T-helper 9 cell (primary cell): ENCODE measurements at regions not wholly inside any gene's neighbourhood (a gene's known extent, or its start where the extent isn't known, plus 50 kb on each side); places are given as distances from the start of the nearest gene placed in this dataset.
"Not testable (repeated sequence)": the region's sequence is repeated elsewhere in the genome, so short reads cannot be mapped to it uniquely, and the experiment has no call there.

Source experiments
- DNase-seq: peaks from one replicate; pipeline ENCODE4 v3.0.0-alpha.2; 2020

DNA sequence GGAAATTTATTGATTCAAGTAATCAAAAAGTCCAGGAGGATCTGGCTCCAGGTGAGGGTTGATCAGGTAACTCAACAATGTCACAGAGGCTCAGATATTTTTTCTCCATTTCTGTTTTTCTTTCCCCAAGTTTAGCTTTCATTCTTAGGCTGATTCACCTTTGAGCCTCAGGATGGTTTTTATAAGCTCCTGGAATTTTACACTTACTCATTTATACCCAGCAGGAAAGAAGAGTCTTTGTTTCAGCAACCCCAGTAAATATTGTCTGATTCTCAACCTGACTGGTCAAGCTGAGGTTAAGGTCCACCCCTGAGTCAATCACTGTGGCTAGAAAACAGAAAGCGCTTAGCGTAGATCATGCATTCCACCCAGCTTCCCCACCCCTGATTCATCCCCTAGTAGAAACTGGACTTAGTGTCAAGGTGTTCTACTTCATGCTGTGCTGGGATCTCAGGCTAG is 500.6 kb downstream of the KIF4B start:
- no peak for DNase-seq

DNA sequence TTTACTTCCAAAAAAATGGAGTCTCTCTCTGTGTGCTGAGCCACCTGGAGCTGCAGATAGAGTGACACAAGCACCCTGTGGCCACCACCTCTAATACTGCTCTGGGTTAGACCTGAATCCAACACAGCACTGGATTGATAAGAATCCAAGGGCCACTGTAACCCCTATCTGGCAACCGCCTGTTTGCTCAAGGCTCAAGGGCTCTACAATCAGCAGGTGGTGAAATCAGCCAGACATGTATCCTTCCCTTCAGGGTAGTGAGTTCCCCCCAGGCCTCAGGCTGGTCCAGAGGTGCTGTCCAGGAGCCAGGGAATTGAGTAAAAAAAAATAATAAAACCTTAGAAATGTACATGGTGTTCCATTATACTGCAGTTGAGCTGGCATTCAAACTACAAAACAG is 509.0 kb downstream of the KIF4B start:
- no peak for DNase-seq

DNA sequence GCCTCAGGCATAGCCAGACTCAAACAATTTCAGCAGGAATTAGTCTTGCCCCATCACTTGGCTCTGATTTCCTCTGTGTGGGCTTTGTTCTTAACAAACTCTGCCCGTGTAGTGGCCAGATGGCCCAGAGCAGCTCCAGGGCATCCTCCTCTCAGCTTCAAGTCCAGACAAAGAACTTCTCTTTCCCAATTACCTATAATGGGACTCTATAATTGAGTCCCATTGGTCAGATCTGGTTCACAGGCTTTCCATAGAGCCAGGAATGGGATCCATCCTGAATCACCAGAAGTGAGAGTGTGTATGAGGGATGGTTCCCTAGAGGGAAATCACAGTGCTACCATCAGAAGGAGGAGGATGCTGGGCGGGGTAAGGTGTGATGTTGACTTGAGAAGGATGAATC is 515.8 kb downstream of the KIF4B start:
- no peak for DNase-seq

DNA sequence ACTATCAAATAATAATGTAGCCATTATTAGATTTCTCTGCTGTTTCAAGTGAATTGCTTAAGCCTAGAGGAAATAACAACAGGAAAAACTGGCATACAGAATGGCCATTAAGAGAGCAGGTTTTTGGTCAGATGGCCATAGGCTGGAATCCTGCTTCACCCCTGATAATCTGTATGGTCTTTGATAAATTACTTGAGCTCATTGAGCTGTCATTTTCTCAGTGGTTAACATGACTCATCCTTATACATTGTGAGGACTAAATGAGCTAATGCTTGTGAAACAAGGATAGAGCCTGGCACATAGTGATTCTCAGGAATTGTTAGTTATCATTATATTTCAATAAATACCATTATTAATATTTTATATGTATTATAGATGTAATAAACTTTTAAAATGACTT is 516.5 kb downstream of the KIF4B start:
- DNase-seq = no peak

DNA sequence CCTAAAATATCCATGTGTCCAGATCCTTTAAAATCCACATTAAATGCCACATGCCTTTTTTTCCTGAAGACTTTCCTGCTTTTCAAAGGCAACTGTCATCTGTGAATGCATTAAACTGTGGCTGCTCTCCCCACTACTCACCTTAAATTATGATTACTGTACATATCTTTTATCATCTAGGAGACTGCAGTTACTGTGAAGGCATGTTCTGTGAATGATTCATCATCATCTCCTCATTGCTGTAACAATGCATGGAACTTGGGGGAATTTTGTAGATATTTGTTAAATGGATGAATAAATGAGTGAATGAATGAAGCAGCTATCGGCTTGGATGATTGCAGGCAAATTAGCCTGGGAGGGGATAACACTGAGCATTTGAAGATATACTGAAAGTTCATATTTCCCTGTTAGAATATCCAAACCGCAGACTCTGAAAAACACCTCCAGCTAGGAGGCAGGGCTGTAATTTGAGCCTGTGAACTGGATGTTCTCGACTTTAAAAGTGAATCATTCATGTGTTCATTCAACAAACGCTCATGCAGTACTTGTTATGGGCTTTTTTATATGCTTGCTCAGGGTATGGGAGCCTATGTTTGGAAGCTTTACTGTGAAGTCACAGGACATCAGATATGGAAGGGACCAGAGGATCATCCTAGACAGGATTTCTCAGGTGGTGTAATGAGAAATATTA is 519.2 kb downstream of the KIF4B start:
- DNase-seq = no peak

DNA sequence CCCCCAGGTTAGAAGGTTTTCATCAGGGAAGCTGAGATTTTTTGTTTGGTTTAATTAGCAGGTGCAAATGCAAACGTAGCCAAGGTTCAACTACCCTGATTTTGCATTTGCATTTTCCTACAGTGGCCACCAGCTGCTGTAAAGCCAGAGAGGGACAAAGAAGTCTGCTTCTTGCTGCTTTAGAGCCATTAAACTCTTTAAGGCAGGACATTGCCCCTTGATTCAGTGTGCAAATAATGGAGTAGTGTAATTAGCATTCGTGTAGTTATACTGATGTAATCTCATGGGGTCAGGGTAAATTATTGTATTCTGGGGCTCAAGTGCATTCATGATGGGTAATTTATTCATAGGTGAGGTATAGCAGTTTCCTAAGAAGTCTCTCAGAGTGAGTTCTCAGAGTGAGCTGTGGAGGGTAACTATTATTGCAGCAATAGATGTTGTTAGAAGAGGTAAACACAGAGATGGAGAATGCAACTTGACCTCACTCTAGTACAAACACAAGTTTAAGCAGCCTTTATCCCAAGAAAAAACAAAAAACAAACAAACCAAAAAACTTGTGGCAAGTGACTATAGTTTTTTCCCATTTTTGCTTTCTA is 526.5 kb downstream of the KIF4B start:
- DNase-seq = no peak

DNA sequence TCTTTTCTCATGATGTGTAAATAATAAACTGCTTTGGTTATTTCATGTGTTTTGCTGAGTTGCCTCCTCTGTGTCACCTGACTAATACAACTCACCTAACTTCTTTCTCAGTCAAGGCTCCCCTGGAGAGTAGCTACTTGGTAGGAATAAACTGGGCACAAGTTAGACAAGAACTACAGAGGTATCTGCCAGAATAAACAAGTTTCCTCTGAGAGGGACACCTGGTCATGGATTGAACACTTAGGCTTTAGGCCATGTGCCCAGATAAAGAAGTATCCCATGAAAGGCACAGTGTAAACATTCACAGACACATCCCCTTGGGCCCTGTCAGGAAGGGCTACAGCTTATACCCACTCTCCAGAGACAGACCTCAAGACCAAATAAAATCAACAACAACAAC is 532.5 kb downstream of the KIF4B start:
- DNase-seq = no peak

DNA sequence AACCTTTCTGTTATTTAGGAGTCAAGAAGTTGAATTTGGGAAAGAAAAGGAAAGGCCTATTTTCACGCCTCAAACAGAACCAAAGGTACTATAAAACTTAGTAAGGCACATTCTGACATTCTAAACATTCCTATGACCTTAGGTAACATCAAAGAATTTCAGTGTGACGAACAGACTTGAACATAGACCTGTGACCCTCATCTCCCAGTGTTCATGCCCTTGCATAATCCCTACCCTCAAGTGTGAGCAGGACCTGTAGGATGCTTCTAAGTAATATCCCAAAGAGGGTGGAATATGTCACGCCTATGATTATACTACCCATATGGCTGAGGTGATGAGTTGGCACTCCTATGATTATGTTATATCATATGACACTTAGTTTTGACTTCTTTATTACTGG is 540.9 kb downstream of the KIF4B start:
- no peak for DNase-seq

DNA sequence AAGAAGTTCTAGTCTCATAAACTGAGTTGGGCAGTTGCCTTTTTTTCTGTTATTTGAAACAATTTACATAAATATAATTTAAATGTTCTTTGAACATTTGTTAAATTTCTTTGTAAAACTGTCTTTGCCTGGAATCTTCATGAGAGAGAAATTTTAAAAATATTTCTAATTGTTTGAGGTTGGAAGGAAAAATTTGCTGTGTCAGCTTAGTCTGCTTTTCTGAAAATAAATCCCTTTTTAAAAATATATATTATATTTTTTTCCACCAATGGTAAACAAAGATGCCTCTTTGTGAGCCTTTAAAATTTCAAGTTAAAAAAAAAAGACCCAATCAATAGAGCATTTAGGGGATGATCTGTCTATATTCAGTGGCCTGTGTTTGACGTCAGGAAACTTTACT is 542.7 kb downstream of the KIF4B start:
- DNase-seq = no peak

DNA sequence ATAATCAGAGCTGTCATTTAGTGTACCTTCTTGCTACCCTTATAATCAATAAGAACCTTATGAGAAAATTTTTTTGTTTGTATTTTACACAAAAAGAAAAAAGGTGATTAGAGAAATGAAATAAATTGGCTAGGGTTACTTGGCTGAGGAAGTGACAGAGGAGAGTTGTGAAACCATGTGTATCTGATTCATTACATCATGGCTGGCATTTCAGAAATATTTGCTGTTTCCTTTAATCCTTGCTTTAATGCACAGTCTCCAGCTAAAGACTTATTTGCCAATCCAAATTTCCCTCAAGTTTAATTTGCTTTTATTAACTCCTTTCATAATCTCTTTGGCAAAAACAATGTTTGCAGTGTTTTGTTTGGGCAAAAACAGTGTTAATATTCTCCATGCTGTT is 543.1 kb downstream of the KIF4B start:
- no peak for DNase-seq

DNA sequence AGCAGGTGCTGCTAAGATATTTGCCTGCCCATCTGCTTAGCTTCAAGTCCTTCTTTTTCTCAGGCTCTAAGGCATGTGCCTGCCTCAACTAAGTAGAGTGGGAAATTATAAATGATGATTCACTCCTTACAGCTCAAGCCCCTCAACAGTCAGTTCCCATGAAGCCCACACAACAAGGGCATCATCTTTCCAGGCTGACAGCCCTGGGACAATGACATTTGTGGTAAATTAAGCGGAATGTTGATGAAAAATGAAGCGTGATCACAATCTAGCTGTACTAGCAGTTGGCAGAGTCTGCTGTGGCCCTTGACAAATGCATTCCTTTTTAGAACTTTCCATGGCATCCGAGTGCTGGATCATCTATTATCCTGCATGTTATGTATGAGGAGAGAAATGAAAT is 548.6 kb downstream of the KIF4B start:
- no peak for DNase-seq

DNA sequence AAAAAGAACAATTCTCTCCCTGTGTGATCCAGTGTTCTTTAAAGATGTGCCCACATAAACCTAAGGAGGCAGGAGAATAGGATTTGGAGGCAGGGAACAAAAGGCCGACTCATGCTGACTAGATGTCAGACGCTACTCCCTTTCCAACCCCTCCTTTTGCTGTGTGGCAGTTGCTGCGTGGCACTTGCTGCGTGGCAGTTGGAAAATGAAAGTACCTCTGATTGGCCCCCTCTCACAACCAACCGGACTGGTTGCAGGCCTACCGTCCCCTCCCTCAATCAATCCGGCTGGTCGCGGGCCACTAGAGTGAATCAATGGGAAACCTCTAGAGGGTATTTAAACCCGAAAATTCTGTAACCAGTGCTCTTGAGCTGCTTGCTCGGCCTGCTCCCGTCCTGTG is 551.0 kb downstream of the KIF4B start:
- no peak for DNase-seq

DNA sequence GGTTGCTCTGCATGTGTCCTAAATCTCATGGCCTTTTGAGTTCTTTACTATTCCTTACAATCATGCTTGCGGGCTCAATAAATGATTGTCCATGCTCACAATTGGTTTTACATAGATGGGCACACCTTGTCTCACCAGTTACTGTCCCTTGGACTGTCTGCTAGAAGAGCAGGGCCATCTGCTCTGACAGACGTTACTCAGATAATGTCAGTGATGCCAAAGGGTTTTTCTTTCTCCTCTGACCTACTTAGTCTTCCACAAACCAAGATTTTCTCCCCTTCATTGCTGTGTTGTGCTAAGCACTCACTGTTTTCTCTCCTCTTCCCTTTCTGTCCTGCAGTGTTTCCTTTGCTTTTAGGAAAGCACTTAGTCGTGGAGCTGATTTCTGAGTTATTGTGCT is 562.3 kb downstream of the KIF4B start:
- no peak for DNase-seq

DNA sequence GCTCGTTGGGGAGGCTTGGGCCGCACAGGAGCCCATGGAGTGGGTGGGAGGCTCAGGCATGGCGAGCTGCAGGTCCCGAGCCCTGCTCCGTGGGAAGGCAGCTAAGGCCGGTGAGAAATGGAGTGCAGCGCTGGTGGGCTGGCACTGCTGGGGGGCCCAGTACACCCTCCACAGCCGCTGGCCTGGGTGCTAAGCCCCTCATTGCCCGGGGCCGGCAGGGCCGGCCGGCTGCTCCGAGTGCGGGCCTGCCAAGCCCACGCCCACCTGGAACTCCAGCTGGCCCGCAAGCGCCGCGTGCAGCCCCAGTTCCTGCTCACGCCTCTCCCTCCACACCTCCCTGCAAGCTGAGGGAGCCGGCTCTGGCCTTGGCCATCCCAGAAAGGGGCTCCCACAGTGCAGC is 573.3 kb downstream of the KIF4B start:
- DNase-seq = not testable (repeated sequence)

DNA sequence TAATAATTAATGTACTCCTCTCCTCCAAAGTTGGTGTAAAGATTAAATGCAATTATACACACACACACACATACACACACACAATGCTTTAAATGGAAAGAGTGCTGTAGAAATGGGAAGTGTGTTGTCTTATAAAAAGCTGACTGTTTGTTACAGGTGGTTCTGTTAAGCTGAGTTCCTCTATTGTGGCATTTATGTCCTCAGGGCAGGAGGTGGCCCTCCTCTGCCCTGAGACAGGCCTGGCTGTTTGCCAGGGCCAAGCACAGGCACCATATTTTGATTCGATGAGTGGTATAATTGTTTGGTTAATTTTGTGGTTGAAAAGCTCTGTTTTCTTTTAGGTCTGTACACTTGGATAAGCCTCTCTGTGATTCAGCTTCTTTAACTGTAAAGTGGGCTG is 573.9 kb downstream of the KIF4B start:
- DNase-seq = no peak

DNA sequence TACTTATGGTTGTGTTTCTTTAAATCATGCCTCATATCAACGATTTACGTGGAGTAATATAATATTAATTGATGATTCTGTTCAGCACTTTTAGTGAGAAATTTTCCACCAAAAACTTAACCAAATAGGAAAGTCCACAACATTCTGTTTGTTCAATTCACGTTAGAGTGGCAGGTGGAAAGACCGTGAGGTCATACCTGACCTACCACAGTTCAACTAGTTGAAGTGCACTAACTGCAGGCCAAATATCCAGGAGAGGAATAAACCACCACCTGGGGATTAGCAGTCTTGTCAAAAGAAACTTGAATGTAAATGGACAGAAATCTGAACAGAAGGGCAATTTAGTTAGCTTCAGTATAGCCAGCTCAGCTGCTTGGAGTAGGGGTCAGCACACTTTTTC is 577.7 kb downstream of the KIF4B start:
- no peak for DNase-seq

DNA sequence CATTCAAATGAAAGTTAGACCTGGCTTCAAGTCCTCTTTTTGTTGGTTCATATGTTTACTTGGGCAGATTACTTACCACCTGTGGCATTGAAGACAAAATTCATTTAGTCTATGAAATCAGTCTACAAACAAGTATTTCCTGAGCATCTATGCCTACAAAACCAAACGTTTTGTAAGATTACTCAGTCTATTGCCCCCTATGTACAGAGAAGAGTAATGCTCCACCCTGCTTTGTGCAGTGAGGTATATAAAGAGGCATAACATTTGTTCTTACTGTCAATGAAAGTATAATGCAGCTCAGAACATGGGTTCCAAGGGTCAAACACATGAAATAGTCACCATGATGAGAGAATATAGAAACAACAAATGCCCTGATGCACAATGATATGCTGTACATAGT is 580.7 kb downstream of the KIF4B start:
- no peak for DNase-seq

DNA sequence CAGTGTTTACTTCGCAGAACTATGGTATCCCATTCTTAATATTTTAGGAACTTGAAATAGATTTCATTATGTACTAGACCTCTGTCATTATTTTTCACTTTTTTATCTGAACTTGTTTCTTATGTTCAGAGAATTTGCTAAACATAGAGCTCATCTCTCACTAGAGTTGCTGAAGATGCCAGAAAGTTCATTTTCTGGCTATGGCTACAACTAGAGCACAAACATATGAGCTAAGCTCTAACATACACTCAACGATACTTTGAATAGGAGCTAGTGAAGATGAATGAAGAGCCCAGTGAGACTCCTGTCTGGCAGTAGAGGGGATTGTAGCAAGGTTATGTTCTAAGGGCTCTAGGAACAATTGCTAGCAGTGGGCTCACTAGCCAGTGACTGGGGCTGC is 582.2 kb downstream of the KIF4B start:
- no peak for DNase-seq

DNA sequence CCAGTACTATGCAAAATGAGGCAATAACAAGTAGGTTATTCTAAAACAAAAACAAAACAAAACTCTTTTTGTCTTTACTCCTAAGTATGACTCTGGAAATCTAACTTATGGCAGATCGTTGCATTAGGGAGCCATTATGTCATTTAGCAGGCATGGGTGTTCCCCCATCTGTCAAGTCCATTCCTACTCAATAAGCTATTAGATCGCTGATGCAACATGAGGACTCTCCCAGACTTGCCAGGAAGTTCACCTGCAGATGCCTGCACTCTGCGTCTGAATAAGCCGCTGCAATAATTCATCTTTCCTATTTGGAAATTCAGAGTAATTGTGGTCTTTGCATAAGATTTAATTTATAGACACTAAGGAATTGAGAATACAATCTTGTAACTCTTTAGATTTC is 585.0 kb downstream of the KIF4B start:
- no peak for DNase-seq

DNA sequence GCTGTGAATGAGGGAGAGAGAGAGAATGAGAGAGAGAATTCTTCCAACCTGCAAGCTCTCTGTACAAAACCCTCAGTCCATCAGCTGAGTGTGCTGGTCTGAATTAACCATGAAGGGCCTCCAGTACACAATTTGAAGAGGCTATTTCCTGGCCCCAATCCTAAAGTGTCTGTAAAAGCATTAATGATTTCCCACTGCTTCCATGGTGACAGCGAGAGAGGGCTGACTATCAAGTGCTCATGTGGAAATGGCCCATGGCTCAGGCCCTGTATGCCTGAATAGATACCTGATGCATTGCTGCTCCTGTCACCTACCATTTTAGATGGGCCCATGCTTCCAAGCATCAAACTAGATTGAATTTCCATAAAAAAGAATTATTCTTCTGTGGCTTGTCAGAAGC is 592.4 kb downstream of the KIF4B start:
- no peak for DNase-seq

DNA sequence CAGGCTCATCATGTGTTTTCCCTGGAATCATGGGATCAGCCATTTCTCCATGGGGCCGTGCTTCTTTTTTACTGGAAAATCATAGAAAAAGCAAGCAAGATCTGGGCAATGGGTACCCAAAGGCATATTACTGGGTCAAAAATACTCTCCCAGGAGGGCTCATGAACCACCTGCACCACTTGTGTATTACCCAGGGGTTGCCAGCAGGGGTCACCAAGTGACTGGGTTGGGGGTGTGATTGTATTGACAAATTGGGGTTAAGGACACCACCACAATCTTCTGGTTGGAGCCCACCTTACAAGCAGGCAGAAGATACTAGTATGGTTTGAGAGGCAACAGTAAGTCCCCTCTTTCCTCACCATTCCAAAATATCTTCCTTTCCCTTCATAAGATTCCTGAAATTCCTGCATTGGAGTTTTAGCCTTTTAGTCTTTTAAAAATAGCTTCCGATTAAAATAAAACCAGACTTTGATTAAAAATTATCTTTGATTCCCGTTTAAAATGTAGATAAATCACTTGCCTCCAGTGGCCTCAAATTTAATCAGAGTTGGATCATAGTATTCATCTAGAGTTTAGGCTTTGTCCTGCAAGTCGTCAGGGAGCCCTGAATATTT is 603.3 kb downstream of the KIF4B start:
- peak; percentile 8 for DNase-seq

DNA sequence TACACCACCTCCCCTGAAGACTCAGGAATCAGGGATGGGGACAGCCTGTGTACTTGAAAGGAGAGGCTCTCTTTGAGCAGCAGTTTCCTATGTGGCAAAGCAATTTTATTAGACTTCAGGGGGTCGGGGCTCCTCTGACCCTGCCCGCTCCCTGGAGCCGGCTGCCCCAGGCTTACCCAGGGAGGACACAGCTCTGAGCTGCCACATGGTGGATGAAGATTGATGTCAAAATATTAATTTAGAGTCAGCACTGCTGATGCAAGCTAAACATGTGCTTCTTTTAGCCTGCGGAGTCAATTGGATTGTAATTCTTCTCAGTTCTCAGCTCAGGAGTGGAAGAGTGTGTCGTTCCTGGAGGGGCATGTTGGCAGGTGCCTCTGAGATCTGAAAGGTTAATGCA is 606.1 kb downstream of the KIF4B start:
- no peak for DNase-seq

DNA sequence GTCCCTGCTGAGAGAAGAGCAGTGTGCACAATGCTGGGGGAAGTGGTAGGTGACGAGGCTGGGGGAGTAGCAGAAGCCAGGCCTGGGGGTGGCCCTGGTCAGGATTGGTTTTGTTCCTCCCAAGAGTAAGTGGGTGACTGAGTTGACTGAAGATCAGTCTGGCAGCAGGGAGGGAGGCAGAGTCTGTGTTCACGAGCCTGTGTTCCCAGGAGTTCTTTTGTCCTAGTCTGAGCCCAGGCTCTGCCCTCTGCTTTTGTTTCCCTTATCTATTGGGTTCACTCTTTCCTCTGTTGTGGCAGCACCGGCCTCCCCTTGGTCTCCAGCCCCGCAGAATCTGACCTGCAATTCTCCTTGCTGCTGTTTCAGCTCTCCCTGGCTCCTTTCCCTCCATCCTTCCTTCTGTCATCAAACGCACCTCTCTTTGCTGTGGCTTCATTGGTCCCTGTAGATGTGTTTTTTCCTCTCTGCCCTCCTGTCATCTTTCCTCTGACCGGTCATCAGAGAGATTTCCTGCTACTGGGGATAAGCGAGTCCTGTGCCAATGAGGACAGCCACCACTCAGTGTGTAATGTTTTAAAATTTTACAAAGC is 607.4 kb downstream of the KIF4B start:
- no peak for DNase-seq

DNA sequence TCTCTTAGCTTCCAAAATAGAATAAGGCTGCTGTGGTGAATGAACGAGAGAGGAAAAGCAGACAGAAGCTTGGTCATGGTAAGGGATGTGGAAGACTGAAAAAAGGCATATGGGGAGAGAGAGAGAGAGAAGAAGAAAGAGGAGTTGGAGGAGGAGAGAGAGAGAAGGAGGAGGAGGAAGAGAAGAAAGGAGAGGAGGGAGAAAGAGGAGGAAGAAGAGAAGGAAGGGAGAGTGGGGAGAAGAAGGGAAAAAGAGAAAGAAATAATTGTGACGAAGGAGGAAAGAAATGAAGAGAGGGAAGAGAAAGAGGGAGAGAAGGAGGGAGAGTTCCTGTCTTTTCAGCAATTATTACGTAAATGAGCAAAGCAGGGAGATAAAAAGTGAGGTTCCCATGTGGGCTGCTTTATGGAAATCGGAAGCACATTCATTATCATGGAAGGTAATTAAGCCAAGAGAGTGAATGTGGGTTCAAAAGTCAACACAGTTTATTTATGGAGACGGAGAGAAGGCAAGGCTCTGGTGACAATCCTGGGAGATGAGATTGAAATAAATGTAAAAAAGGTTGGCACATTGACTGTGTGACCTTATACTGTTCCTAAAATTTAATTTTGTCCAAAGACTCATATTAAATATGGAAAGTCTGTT is 611.2 kb downstream of the KIF4B start:
- DNase-seq = no peak
